ENCODE measurements at regions not wholly inside any gene's neighbourhood (a gene's known extent, or its start where the extent isn't known, plus 50 kb on each side); places are given as distances from the start of the nearest gene placed in this dataset.

DNA sequence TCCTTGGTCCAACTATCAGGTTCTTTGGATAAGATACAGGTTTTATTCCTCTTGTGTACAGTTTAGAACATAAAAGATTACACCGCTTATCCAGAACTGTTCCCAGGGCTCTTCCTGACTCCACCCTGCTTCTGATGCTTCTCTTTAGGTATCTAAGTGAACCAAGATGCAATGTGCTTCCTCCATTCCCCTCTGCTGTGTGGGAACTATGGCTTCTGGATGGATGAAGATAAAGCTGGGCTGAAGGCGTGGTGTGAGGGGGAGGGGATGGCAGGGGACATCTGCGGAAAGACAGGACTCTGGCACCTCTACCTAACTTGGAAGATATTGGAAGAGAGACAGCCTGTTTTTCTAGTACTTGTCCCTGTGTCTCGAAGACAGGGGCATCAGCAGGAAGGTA, 209.9 kb upstream of the TBX20 start:
- ATAC-seq (no peak), DNase-seq (no peak)
- Histone ChIP-seq H3K36me3 (no peaks in the 10 kb centered on the region), H3K4me1 (no peaks in the 10 kb centered on the region), H3K9me3 (no peaks in the 10 kb centered on the region), H3K27me3 (no peaks in the 10 kb centered on the region), H3K4me3 (no peak overlapping the region), H3K27ac (no peak overlapping the region)
- TF ChIP-seq, protein P1, sequence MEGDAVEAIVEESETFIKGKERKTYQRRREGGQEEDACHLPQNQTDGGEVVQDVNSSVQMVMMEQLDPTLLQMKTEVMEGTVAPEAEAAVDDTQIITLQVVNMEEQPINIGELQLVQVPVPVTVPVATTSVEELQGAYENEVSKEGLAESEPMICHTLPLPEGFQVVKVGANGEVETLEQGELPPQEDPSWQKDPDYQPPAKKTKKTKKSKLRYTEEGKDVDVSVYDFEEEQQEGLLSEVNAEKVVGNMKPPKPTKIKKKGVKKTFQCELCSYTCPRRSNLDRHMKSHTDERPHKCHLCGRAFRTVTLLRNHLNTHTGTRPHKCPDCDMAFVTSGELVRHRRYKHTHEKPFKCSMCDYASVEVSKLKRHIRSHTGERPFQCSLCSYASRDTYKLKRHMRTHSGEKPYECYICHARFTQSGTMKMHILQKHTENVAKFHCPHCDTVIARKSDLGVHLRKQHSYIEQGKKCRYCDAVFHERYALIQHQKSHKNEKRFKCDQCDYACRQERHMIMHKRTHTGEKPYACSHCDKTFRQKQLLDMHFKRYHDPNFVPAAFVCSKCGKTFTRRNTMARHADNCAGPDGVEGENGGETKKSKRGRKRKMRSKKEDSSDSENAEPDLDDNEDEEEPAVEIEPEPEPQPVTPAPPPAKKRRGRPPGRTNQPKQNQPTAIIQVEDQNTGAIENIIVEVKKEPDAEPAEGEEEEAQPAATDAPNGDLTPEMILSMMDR (IDR thresholded peaks at IDR 0.05 in 4 of 5, conservative IDR thresholded peaks at IDR 0.05 in 1 of 5), result no peak
- no peak for TF ChIP-seq POLR2A (IDR thresholded peaks at IDR 0.05)
- in situ Hi-C loops (cut with MboI; ENCODE audit: low sequenced_read_pairs in 4 of 4), result no loop called here
- intact Hi-C loops (cut with DNase I; ENCODE audit: low total_unique reads), result no loop called here

DNA sequence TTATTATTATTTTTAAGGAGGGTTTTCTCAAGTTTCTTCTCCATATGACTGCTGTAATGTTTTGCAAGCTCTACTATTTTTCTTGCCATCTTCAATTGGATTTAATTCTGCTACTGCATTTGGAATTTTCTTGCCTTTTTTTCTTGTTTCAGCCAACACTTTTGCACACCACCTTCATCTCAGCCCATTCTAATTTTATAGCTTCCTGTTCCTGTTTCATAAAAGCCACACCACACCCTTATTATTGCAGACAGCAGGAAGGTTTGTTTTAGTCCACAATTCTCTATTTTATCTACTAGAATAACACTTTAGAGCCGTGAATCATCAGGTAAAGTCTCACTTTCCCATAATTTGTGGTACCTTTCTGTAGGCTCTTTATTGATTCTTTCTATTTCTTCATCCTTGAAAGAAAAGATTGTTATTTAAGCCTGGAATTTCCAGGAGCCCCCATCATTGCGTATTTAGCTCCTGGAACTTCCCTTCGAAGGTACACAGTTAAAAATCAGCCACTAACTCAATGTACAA, 209.3 kb upstream of the TBX20 start:
- Histone ChIP-seq H3K27ac (no peak overlapping the region), H3K36me3 (no peaks in the 10 kb centered on the region), H3K4me1 (no peaks in the 10 kb centered on the region), H3K4me3 (no peak overlapping the region), H3K27me3 (no peaks in the 10 kb centered on the region), H3K9me3 (no peaks in the 10 kb centered on the region)
- TF ChIP-seq, protein P1 (IDR thresholded peaks at IDR 0.05 in 4 of 5, conservative IDR thresholded peaks at IDR 0.05 in 1 of 5), result no peak
- no peak for TF ChIP-seq POLR2A (IDR thresholded peaks at IDR 0.05)
- in situ Hi-C loops (cut with MboI; ENCODE audit: low sequenced_read_pairs in 4 of 4), result no loop called here
- ATAC-seq (no peak), DNase-seq (no peak)
- intact Hi-C loops (cut with DNase I; ENCODE audit: low total_unique reads), result no loop called here

DNA sequence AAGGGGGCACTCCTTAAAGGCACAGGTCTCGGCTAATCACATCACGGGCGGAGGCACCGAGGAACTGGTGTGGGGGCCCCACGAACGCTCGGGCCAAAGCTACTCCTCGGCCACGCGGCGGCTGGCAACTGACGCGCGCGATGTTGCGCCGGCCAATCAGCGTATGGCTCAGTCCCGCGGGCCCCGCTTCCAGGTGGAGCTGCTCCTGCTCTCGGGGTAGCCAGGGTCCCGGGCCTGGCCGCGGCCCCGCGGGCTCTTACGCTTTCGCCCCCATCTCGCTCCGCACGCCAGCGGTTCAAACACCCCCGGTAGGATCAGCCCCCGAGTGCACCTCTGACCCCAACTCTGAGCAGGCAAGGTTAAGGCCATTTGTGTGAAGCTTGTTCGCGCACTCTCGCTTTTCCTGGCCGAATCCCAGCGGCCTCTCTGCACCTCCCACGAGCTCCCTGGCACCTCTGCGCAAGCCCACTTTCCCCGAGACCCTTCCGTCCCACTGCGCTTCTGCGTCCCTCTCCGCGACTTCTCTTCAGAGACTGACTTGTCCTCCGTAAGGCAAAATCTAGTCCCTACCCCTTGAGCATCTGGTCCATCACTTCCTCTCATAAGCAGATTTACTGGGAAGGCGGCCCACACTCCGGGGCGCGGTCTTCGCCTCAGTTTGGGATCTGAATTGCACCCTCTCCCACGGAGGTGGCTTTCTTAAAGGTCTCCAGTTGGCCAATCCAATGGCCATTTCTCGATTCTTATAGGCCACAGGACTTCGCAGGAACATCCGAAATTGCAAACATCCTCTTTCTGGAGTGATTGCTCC, 200.9 kb upstream of the TBX20 start:
- DNase-seq (no peak), ATAC-seq (no peak)
- intact Hi-C loops (cut with DNase I; ENCODE audit: low total_unique reads) (no loop called here), in situ Hi-C loops (cut with MboI; ENCODE audit: low sequenced_read_pairs in 4 of 4) (no loop called here)
- no peaks in the 10 kb centered on the region for H3K36me3 ChIP-seq
- H3K4me1 ChIP-seq, result no peaks in the 10 kb centered on the region
- no peak overlapping the region for H3K27ac ChIP-seq
- H3K4me3 ChIP-seq, result peak overlapping the region in 1 of 4 donors; percentile 36
- no peak for TF ChIP-seq POLR2A (IDR thresholded peaks at IDR 0.05)
- TF ChIP-seq, protein P1 (IDR thresholded peaks at IDR 0.05 in 4 of 5, conservative IDR thresholded peaks at IDR 0.05 in 1 of 5), result no peak
- H3K9me3 ChIP-seq, result no peaks in the 10 kb centered on the region
- H3K27me3 ChIP-seq, result peaks cover 10 to 13% (median 13%) of the 10 kb centered on the region in 3 donors

DNA sequence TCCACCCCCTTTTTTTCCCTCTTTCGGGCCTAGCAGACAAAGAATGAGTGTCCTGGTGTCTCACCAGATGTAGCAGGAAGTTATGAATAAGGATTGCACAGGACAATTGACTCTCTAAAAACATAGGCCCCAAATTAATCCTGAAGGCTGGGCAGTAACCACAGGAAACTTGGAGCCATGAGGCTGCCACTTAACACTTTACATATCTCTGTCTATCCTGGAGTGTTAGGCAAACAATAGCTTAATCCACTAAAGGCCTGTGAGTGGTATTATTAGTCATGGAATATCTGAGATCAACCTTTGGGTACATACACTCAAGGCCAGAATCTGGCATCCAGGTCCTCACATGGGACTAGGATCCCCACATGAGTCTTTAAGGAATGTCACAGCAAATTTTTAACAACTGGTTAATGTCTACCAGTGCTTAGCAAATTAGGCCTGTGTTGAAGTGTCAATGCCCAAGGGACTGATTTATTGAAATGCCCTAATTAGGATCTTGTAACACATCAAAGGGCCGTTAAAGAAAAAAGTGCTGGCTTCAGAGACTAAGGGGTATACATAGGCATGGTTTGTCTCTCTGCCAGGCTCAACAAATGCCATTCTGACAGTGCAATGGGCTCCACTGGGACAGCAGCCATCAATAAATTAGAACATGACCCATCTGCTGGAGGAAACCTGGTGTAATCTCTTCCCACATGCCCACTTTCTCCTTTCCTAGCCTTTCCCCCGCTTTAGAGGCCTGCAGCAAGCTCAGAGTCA, 196.7 kb upstream of the TBX20 start:
- intact Hi-C loops (cut with DNase I; ENCODE audit: low total_unique reads), result no loop called here
- ATAC-seq, result no peak
- no peaks in the 10 kb centered on the region for H3K4me1 ChIP-seq

More for the DNA sequence above, 196.7 kb upstream of the TBX20 start:
- Histone ChIP-seq H3K9me3 (no peaks in the 10 kb centered on the region), H3K4me3 (no peak overlapping the region), H3K36me3 (no peaks in the 10 kb centered on the region), H3K27ac (no peak overlapping the region), H3K27me3 (peaks cover 8 to 13% (median 13%) of the 10 kb centered on the region in 3 donors)
- no peak for DNase-seq
- in situ Hi-C loops (cut with MboI; ENCODE audit: low sequenced_read_pairs in 4 of 4), result no loop called here
- TF ChIP-seq, protein P1 (IDR thresholded peaks at IDR 0.05 in 4 of 5, conservative IDR thresholded peaks at IDR 0.05 in 1 of 5), result no peak
- no peak for TF ChIP-seq POLR2A (IDR thresholded peaks at IDR 0.05)

Measured in gastrocnemius medialis (tissue), 4 donors.